Endothelial cell (in vitro differentiated cells): ENCODE measurements at regions not wholly inside any gene's neighbourhood (a gene's known extent, or its start where the extent isn't known, plus 50 kb on each side); places are given as distances from the start of the nearest gene placed in this dataset.

ENCODE experiments used
- DNase-seq: peaks from one replicate; pipeline ENCODE4 v3.0.0; 2021; ENCODE audit warnings: low spot score
- H3K27ac Mint-ChIP-seq: one replicate; pipeline ENCODE4 v1.8.0; 2021; ENCODE audit warnings: mixed read lengths, inconsistent platforms; ENCODE audit not compliant: unreplicated experiment
- H3K27me3 Mint-ChIP-seq: one replicate; pipeline ENCODE4 v1.8.0; 2021; ENCODE audit warnings: mild to moderate bottlenecking, moderate library complexity, mixed read lengths, inconsistent platforms; ENCODE audit not compliant: unreplicated experiment
- H3K36me3 Mint-ChIP-seq: one replicate; pipeline ENCODE4 v1.8.0; 2021; ENCODE audit warnings: mild to moderate bottlenecking, low read depth, mixed read lengths, inconsistent platforms; ENCODE audit not compliant: unreplicated experiment
- H3K4me1 Mint-ChIP-seq: one replicate; pipeline ENCODE4 v1.8.0; 2021; ENCODE audit warnings: mild to moderate bottlenecking, mixed read lengths, inconsistent platforms; ENCODE audit not compliant: unreplicated experiment
- H3K4me3 Mint-ChIP-seq: one replicate; pipeline ENCODE4 v1.8.0; 2021; ENCODE audit warnings: mild to moderate bottlenecking, mixed read lengths, inconsistent platforms; ENCODE audit not compliant: unreplicated experiment
- H3K9me3 Mint-ChIP-seq: one replicate; pipeline ENCODE4 v1.8.0; 2021; ENCODE audit warnings: mixed read lengths, inconsistent platforms; ENCODE audit not compliant: unreplicated experiment
- CTCF ChIP-seq: fragments of 200-600 bp; sonication (generic); IDR thresholded peaks from one replicate; pipeline ENCODE4 v1.5.0; 2021; ENCODE audit warnings: antibody characterized with exemption; ENCODE audit not compliant: unreplicated experiment

GRCh38 chr9:29393064-29393463 lies 1819.8 kb upstream of the C9orf72 start:
- H3K4me1 Mint-ChIP-seq = no peaks in the 10 kb centered on the region
- H3K27me3 Mint-ChIP-seq = peaks cover 1% of the 10 kb centered on the region
- H3K9me3 Mint-ChIP-seq = no peaks in the 10 kb centered on the region
- H3K27ac Mint-ChIP-seq = no peak overlapping the region
- H3K4me3 Mint-ChIP-seq = no peak overlapping the region
- TF ChIP-seq CTCF = no peak
- DNase-seq = no peak
- H3K36me3 Mint-ChIP-seq = no peaks in the 10 kb centered on the region

- DNase-seq = no peak
- H3K4me3 Mint-ChIP-seq = no peak overlapping the region
- no peaks in the 10 kb centered on the region for H3K36me3 Mint-ChIP-seq
- H3K27ac Mint-ChIP-seq = no peak overlapping the region
- H3K27me3 Mint-ChIP-seq = peaks cover 1% of the 10 kb centered on the region
- no peak for TF ChIP-seq CTCF
- no peaks in the 10 kb centered on the region for H3K4me1 Mint-ChIP-seq
- no peaks in the 10 kb centered on the region for H3K9me3 Mint-ChIP-seq
Measured at GRCh38 chr9:29394855-29395254, 1821.6 kb upstream of the C9orf72 start.

GRCh38 chr9:29397148-29397547 lies 1823.9 kb upstream of the C9orf72 start:
- Mint-ChIP-seq H3K27me3 (no peaks in the 10 kb centered on the region), H3K36me3 (no peaks in the 10 kb centered on the region), H3K4me1 (no peaks in the 10 kb centered on the region), H3K4me3 (no peak overlapping the region), H3K27ac (no peak overlapping the region), H3K9me3 (no peaks in the 10 kb centered on the region)
- TF ChIP-seq CTCF = no peak
- no peak for DNase-seq

GRCh38 chr9:29416204-29416603 lies 1842.9 kb upstream of the C9orf72 start:
- no peaks in the 10 kb centered on the region for H3K4me1 Mint-ChIP-seq
- no peak for TF ChIP-seq CTCF
- no peak overlapping the region for H3K27ac Mint-ChIP-seq
- H3K27me3 Mint-ChIP-seq = no peaks in the 10 kb centered on the region
- H3K4me3 Mint-ChIP-seq = no peak overlapping the region
- H3K36me3 Mint-ChIP-seq = no peaks in the 10 kb centered on the region
- H3K9me3 Mint-ChIP-seq = no peaks in the 10 kb centered on the region
- no peak for DNase-seq

GRCh38 chr9:29422438-29422837 lies 1849.2 kb upstream of the C9orf72 start:
- Mint-ChIP-seq H3K36me3 (no peaks in the 10 kb centered on the region), H3K4me1 (no peaks in the 10 kb centered on the region), H3K9me3 (no peaks in the 10 kb centered on the region), H3K27me3 (no peaks in the 10 kb centered on the region), H3K27ac (no peak overlapping the region), H3K4me3 (no peak overlapping the region)
- TF ChIP-seq CTCF = no peak
- no peak for DNase-seq
